GM12878 (cell line): ENCODE measurements at regions not wholly inside any gene's neighbourhood (a gene's known extent, or its start where the extent isn't known, plus 50 kb on each side); places are given as distances from the start of the nearest gene placed in this dataset.

Experiments
- ATAC-seq: fragments of 200-7000 bp; cut with Tn5 transposase; 3 replicates; pipeline ENCODE4 v1.9.1; 2020; ENCODE audit warnings: mild to moderate bottlenecking, moderate library complexity
- BruUV-seq: library from RNA; stranded (reverse); fragments of 400-500 nt; replicated peaks from 2 replicates; lab custom pipeline; 2021; lab: Mats Ljungman, UMichigan
- CTCF ChIA-PET: fragments of 300-600 bp; sonication (Branson Sonifier 250); formaldehyde crosslinking; extraction: SDS; loops from one replicate; lab custom pipeline; 2021; ENCODE audit warnings: inconsistent platforms; lab: Yijun Ruan, JAX
- POLR2A ChIA-PET: fragments of 350-600 bp; formaldehyde crosslinking; extraction: SDS; loops from one replicate; lab custom pipeline; 2021; ENCODE audit warnings: inconsistent platforms; lab: Charles Lee
- RAD21 ChIA-PET: fragments of 300-600 bp; sonication (Branson Sonifier 250); formaldehyde crosslinking; loops from one replicate; lab custom pipeline; 2023; ENCODE audit warnings: antibody characterized with exemption; ENCODE audit not compliant: unreplicated experiment; lab: Charles Lee
- SMC1A ChIA-PET: fragments of 300-600 bp; sonication (Branson Sonifier 250); formaldehyde crosslinking; loops from one replicate; lab custom pipeline; 2023; ENCODE audit not compliant: unreplicated experiment, uncharacterized antibody; lab: Charles Lee
- DNase-seq: peaks from one replicate; pipeline ENCODE4 v3.0.0-alpha.2; 2011; ENCODE audit warnings: low read depth, low spot score
- FAIRE-seq: peaks from 3 replicates; lab custom pipeline; 2011; peaks lifted over from hg19 to GRCh38; lab: Jason Lieb, UNC
- H2AFZ ChIP-seq: 2 replicates; pipeline ENCODE4 v1.6.0; 2011; ENCODE audit warnings: low read depth, low read length, control low read depth; ENCODE audit not compliant: control insufficient read depth
- H3K27ac ChIP-seq: 2 replicates; pipeline ENCODE4 v1.5.1; 2011; ENCODE audit warnings: control low read depth; ENCODE audit not compliant: control insufficient read depth, insufficient read depth
- H3K27me3 ChIP-seq, 2 experiments: replicated peaks in 1 of 2; 2 replicates each; pipeline versions ENCODE4 v1.6.0 to v1.6.1; 2011; ENCODE audit warnings: low read length in 1 of 2; ENCODE audit not compliant: control insufficient read depth in 2 of 2, insufficient read depth in 2 of 2
- H3K36me3 ChIP-seq, 2 experiments: 2 replicates each; pipeline ENCODE4 v1.5.1; 2011; ENCODE audit warnings: low read length in 1 of 2; ENCODE audit not compliant: control insufficient read depth in 2 of 2, insufficient read depth in 2 of 2
- H3K4me1 ChIP-seq: 2 replicates; pipeline ENCODE4 v1.6.1; 2011; ENCODE audit warnings: mild to moderate bottlenecking, low read length, moderate library complexity, mixed read lengths; ENCODE audit not compliant: control insufficient read depth, insufficient read depth
- H3K4me2 ChIP-seq: 2 replicates; pipeline ENCODE4 v1.6.0; 2011; ENCODE audit warnings: control low read depth; ENCODE audit not compliant: control insufficient read depth, insufficient read depth
- H3K4me3 ChIP-seq: fragments of 200-600 bp; sonication (generic); 2 replicates; pipeline ENCODE4 v1.5.1; 2016
- H3K79me2 ChIP-seq: 2 replicates; pipeline ENCODE4 v1.6.0; 2011; ENCODE audit warnings: low read length; ENCODE audit not compliant: control insufficient read depth, insufficient read depth
- H3K9ac ChIP-seq: 2 replicates; pipeline ENCODE4 v1.8.0; 2011; ENCODE audit warnings: low read length, control low read depth, mixed read lengths; ENCODE audit not compliant: control insufficient read depth, insufficient read depth
- H3K9me3 ChIP-seq: replicated peaks from 3 replicates; pipeline ENCODE4 v1.5.1; 2011; ENCODE audit warnings: mild to moderate bottlenecking, low read length; ENCODE audit not compliant: control insufficient read depth, insufficient read depth
- H4K20me1 ChIP-seq: 2 replicates; pipeline ENCODE4 v1.6.0; 2011; ENCODE audit not compliant: control insufficient read depth, insufficient read depth
- ATF7 ChIP-seq: fragments of 450-650 bp; IDR thresholded peaks from 2 replicates; pipeline ENCODE4 v1.6.1; 2016; ENCODE audit warnings: low read depth, mild to moderate bottlenecking
- CBX3 ChIP-seq: fragments of 200-600 bp; sonication (generic); IDR thresholded peaks from 2 replicates; pipeline ENCODE4 v1.6.1; 2016; ENCODE audit warnings: low read depth, borderline replicate concordance
- IKZF2 ChIP-seq, 2 experiments: fragments of 450-650 bp; IDR thresholded peaks; 2 replicates each; pipeline ENCODE4 v1.6.1; 2017; ENCODE audit warnings: mild to moderate bottlenecking in 2 of 2, moderate library complexity in 2 of 2
- LARP7 ChIP-seq: fragments of 450-650 bp; IDR thresholded peaks from 2 replicates; pipeline ENCODE4 v1.6.1; 2017; ENCODE audit warnings: mild to moderate bottlenecking
- MEF2B ChIP-seq: fragments of 450-650 bp; IDR thresholded peaks from 2 replicates; pipeline ENCODE4 v1.6.1; 2018; ENCODE audit warnings: mild to moderate bottlenecking, moderate library complexity; ENCODE audit not compliant: partially characterized antibody, poor library complexity, severe bottlenecking
- RELA ChIP-seq: fragments of 450-650 bp; IDR thresholded peaks from 2 replicates; pipeline ENCODE4 v1.8.0; 2014; ENCODE audit warnings: borderline replicate concordance; ENCODE audit not compliant: partially characterized antibody
- SUPT20H ChIP-seq: IDR thresholded peaks from 2 replicates; pipeline ENCODE4 v1.6.1; 2011; ENCODE audit warnings: low read depth, mild to moderate bottlenecking, low read length, moderate library complexity, borderline replicate concordance; ENCODE audit not compliant: control insufficient read depth
- WGBS: methylation state at CpG from one replicate; pipeline ENCODE4 v1.1.6; 2016; ENCODE audit warnings: low lambda C conversion rate; ENCODE audit not compliant: insufficient replicate concordance, insufficient coverage; ENCODE audit errors: missing lambda C conversion rate; 5-methylcytosine and 5-hydroxymethylcytosine counted together
- in situ Hi-C: fragments of 300-500 bp; cut with MboI; formaldehyde crosslinking; loops from 9 replicates; pipeline ENCODE4 v1.14.3; 2018; ENCODE audit warnings: mixed read lengths
- intact Hi-C: fragments of 100-400 bp; cut with micrococcal nuclease; formaldehyde crosslinking; loops from one replicate; pipeline ENCODE4 v1.14.2; 2022; ENCODE audit not compliant: unreplicated experiment
- TF ChIP-seq, protein P1 (sequence below): IDR thresholded peaks from 2 replicates; pipeline ENCODE4 v1.6.1; 2012; ENCODE audit warnings: low read depth, low read length, improper control_type of control experiment
- TF ChIP-seq, protein P2 (sequence below): fragments of 450-650 bp; IDR thresholded peaks from 2 replicates; pipeline ENCODE4 v1.6.1; 2016; ENCODE audit warnings: mild to moderate bottlenecking, moderate library complexity, borderline replicate concordance

DNA sequence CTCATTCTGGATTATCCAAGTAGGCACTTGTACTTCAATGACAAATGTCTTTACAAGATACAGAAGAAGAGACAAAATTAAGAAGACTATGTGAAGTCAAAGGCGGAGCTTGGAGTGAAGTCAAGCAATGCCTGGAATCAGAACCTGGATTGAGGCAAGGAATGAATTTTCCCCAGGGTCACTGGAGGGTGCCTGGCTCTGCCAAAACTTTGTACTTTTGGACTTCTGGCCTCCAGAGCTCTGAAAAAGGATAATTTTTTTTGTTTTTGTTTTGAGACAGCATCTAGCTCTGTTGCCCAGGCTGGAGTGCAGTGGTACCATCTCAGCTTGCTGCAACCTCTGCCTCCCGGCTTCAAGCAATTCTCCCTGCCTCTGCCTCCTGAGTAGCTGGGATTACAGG, 119.3 kb upstream of the AGBL1 start:
- CTCF ChIA-PET = no interaction called here
- in situ Hi-C loops = no loop called here
- BruUV-seq = no TSS peak

DNA sequence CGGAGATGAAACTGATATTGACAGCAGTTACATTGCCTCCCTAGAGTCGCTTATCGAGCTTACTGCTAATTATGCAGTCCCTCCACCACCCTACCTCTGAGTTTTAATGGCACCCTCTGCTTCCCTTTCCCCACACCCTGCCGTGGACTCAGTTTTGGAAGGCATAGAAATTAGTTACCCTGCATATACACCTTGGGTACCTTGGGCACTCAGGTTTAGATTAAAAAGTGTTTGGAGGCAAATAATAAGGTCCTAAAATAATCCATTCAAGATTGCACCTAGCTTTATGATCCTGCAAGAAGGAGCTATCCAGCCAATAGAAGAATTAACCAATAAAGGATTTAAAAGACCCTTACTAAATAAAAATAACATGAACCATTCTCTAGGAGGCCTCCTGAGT, 117.8 kb upstream of the AGBL1 start:
- no peaks in the 10 kb centered on the region for H3K9me3 ChIP-seq
- ChIA-PET RAD21 (no interaction called here), POLR2A (interaction anchor here (0.8 kb wide), 1 partner anchor 11 kb away, joined by 3 read pairs; no protein-coding TSS in a partner anchor), CTCF (no interaction called here), SMC1A (interaction anchor here (1.6 kb wide), 1 partner anchor 9 kb away, joined by 4 read pairs; no protein-coding TSS in a partner anchor)
- in situ Hi-C loops (no loop called here), intact Hi-C loops (no loop called here)
- no peak for FAIRE-seq
- DNase-seq = no peak
- no peak overlapping the region for H3K27ac ChIP-seq
- no peaks in the 10 kb centered on the region for H3K79me2 ChIP-seq
- H3K27me3 ChIP-seq = no peaks in the 10 kb centered on the region; a peak in 1 of 4 replicates
- no peak overlapping the region for H3K4me2 ChIP-seq
- no peak for TF ChIP-seq MEF2B
- TF ChIP-seq RELA = no peak
- TF ChIP-seq, protein P1, sequence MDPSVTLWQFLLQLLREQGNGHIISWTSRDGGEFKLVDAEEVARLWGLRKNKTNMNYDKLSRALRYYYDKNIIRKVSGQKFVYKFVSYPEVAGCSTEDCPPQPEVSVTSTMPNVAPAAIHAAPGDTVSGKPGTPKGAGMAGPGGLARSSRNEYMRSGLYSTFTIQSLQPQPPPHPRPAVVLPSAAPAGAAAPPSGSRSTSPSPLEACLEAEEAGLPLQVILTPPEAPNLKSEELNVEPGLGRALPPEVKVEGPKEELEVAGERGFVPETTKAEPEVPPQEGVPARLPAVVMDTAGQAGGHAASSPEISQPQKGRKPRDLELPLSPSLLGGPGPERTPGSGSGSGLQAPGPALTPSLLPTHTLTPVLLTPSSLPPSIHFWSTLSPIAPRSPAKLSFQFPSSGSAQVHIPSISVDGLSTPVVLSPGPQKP = no peak
- TF ChIP-seq, protein P2, sequence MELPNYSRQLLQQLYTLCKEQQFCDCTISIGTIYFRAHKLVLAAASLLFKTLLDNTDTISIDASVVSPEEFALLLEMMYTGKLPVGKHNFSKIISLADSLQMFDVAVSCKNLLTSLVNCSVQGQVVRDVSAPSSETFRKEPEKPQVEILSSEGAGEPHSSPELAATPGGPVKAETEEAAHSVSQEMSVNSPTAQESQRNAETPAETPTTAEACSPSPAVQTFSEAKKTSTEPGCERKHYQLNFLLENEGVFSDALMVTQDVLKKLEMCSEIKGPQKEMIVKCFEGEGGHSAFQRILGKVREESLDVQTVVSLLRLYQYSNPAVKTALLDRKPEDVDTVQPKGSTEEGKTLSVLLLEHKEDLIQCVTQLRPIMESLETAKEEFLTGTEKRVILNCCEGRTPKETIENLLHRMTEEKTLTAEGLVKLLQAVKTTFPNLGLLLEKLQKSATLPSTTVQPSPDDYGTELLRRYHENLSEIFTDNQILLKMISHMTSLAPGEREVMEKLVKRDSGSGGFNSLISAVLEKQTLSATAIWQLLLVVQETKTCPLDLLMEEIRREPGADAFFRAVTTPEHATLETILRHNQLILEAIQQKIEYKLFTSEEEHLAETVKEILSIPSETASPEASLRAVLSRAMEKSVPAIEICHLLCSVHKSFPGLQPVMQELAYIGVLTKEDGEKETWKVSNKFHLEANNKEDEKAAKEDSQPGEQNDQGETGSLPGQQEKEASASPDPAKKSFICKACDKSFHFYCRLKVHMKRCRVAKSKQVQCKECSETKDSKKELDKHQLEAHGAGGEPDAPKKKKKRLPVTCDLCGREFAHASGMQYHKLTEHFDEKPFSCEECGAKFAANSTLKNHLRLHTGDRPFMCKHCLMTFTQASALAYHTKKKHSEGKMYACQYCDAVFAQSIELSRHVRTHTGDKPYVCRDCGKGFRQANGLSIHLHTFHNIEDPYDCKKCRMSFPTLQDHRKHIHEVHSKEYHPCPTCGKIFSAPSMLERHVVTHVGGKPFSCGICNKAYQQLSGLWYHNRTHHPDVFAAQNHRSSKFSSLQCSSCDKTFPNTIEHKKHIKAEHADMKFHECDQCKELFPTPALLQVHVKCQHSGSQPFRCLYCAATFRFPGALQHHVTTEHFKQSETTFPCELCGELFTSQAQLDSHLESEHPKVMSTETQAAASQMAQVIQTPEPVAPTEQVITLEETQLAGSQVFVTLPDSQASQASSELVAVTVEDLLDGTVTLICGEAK = no peak
- TF ChIP-seq IKZF2 (IDR thresholded peaks at IDR 0.05) = no peak
- TF ChIP-seq CBX3 = no peak
- TF ChIP-seq LARP7 = no peak
- TF ChIP-seq SUPT20H = no peak
- no peaks in the 10 kb centered on the region for H3K36me3 ChIP-seq
- no peak overlapping the region for H3K4me3 ChIP-seq
- BruUV-seq = no TSS peak
- H3K4me1 ChIP-seq = no peaks in the 10 kb centered on the region
- WGBS = 55% methylated on average over 4 of the region's 4 CpGs
- H3K9ac ChIP-seq = no peak overlapping the region
- no peak for ATAC-seq
- H2AFZ ChIP-seq = no peak overlapping the region
- no peaks in the 10 kb centered on the region for H4K20me1 ChIP-seq

More for the DNA sequence above, 119.3 kb upstream of the AGBL1 start:
- Histone ChIP-seq H3K4me2 (no peak overlapping the region), H4K20me1 (no peaks in the 10 kb centered on the region), H3K4me3 (no peak overlapping the region), H3K9me3 (no peaks in the 10 kb centered on the region), H3K9ac (no peak overlapping the region), H3K4me1 (peaks cover 11% of the 10 kb centered on the region; the same call in 1 of the 2 replicates), H2AFZ (no peak overlapping the region), H3K27ac (no peak overlapping the region), H3K36me3 (no peaks in the 10 kb centered on the region), H3K79me2 (no peaks in the 10 kb centered on the region), H3K27me3 (no peaks in the 10 kb centered on the region; a peak in 1 of 4 replicates)
- DNase-seq (no peak), ATAC-seq (no peak), FAIRE-seq (no peak)
- ChIA-PET SMC1A (interaction anchor here (1.6 kb wide), 1 partner anchor 8 kb away, joined by 4 read pairs; no protein-coding TSS in a partner anchor), RAD21 (no interaction called here), POLR2A (no interaction called here)
- TF ChIP-seq ATF7 = no peak
- WGBS = 86% methylated on average over 2 of the region's 2 CpGs
- intact Hi-C loops = no loop called here
